ENCODE measurements at regions not wholly inside any gene's neighbourhood (a gene's known extent, or its start where the extent isn't known, plus 50 kb on each side); places are given as distances from the start of the nearest gene placed in this dataset.

DNA sequence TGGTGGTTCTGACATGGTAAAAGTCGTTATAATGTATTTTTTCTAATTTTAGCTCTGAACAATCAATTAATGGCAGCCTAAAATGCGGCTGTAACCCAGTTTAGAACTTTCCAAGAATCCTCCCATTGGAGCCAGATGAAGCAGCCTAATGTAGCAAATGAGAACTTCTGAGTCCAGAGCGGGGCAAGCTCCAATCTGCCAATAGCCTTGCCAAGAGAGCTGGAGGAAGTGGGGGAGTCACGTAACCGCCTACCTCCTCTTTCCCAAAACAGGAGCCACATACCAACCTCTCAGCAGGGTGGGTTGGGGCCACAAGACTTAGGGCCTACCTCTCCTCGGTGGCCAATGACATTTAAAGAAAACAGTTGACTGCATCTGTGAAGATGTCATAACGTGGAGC lies 230.6 kb downstream of the SOD2 start:
- TF ChIP-seq CTCF (conservative IDR thresholded peaks at IDR 0.05 in 1 of 2, IDR thresholded peaks at IDR 0.05 in 1 of 2; ENCODE audit: low read depth in 1 of 2, low read length in 2 of 2) (no peak), EZH2 (IDR thresholded peaks at IDR 0.05; ENCODE audit: low read length, missing control alignments) (no peak)
